ENCODE measurements at regions not wholly inside any gene's neighbourhood (a gene's known extent, or its start where the extent isn't known, plus 50 kb on each side); places are given as distances from the start of the nearest gene placed in this dataset.

DNA sequence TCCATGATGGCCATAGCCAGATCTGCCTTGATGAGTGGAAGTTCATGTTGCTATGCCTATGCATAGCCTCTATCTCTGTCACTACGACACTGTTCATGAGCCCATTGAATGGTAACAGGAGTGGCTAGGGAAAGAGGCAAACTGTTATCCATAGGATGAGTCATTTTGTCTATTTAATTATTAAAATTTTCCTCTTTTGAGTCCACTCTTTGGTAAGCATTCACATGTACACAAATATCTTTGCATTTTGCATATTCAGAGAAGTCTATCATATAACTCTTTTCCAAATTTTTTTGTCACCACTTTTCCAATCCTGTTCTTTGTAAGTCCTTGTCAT is 364.4 kb downstream of the KCNJ3 start:
- DNase-seq (no peak), ATAC-seq (no peak)
- ChIA-PET CTCF (no interaction called here), POLR2A (no interaction called here)
- H3K4me3 Mint-ChIP-seq: no peak overlapping the region
- H3K36me3 Mint-ChIP-seq (ENCODE audit: low read depth): no peaks in the 10 kb centered on the region
- peaks cover 4% of the 10 kb centered on the region for H3K9me3 Mint-ChIP-seq
- H3K27ac Mint-ChIP-seq: no peak overlapping the region
- no peaks in the 10 kb centered on the region for H3K4me1 Mint-ChIP-seq (ENCODE audit: low read depth)
- TF ChIP-seq, protein P1, sequence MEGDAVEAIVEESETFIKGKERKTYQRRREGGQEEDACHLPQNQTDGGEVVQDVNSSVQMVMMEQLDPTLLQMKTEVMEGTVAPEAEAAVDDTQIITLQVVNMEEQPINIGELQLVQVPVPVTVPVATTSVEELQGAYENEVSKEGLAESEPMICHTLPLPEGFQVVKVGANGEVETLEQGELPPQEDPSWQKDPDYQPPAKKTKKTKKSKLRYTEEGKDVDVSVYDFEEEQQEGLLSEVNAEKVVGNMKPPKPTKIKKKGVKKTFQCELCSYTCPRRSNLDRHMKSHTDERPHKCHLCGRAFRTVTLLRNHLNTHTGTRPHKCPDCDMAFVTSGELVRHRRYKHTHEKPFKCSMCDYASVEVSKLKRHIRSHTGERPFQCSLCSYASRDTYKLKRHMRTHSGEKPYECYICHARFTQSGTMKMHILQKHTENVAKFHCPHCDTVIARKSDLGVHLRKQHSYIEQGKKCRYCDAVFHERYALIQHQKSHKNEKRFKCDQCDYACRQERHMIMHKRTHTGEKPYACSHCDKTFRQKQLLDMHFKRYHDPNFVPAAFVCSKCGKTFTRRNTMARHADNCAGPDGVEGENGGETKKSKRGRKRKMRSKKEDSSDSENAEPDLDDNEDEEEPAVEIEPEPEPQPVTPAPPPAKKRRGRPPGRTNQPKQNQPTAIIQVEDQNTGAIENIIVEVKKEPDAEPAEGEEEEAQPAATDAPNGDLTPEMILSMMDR (IDR thresholded peaks at IDR 0.05): no peak
- intact Hi-C loops (cut with micrococcal nuclease): no loop called here
- no peaks in the 10 kb centered on the region for H3K27me3 Mint-ChIP-seq

DNA sequence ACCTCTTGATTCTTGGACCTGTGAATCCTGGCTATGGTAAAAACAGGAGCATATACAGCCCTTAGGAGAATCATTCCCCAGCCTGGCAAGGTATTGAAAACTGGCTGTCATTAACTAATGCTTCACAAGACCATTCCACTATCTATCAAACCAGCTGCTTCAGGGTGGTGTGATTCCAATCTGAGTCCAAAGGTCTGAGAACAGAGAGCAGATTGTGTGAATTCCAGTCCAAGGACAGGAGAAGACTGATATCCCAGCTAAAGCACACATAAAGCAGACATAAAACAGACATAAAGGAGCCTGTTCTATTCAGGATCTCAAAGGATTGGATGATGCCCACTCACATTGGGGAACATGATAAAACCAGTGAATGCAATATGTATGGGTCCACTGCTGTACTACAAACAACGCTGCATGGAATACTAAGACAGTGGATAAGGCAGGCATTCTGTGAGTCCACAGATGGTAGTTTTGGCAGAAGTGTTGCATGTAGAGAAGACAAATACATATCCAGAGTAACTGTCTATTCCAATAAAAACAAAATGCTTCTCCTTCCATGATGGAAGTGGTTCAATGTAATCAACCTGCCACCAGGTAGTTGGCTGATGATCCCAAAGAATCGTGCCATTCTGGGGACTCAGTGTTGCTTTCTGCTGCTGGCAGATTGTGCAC is 363.9 kb downstream of the KCNJ3 start:
- TF ChIP-seq, protein P1 (IDR thresholded peaks at IDR 0.05): no peak
- POLR2A ChIA-PET: no interaction called here
- no peak for ATAC-seq
- Mint-ChIP-seq H3K27ac (no peak overlapping the region), H3K4me1 (ENCODE audit: low read depth) (no peaks in the 10 kb centered on the region), H3K27me3 (no peaks in the 10 kb centered on the region), H3K4me3 (no peak overlapping the region), H3K9me3 (peaks cover 4% of the 10 kb centered on the region), H3K36me3 (ENCODE audit: low read depth) (no peaks in the 10 kb centered on the region)
- no peak for DNase-seq
- CTCF ChIA-PET: no interaction called here
- intact Hi-C loops (cut with micrococcal nuclease): no loop called here

DNA sequence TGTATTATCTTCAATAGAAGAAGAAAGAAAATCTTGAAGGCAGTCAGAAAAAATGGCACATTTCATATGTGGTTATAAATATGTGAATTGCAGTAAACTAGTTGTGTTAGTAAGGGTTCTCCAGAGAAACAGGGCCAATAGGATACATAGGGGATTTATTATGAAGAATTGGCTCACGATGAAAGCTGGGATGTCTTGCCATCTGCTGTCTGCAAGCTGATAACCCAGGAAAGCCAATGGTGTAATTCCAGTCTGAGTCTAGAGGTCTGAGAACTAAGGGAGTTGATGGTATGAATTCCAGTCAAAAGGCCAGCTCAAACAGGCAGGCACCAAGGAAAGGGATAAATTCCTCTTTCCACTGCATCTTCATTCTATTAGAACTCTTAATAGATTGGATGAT is 362.4 kb downstream of the KCNJ3 start:
- ChIA-PET CTCF (no interaction called here), POLR2A (no interaction called here)
- DNase-seq: no peak
- intact Hi-C loops (cut with micrococcal nuclease): no loop called here
- TF ChIP-seq, protein P1 (IDR thresholded peaks at IDR 0.05): no peak
- Mint-ChIP-seq H3K4me1 (ENCODE audit: low read depth) (no peaks in the 10 kb centered on the region), H3K27ac (no peak overlapping the region), H3K36me3 (ENCODE audit: low read depth) (no peaks in the 10 kb centered on the region), H3K4me3 (no peak overlapping the region), H3K9me3 (peaks cover 4% of the 10 kb centered on the region), H3K27me3 (no peaks in the 10 kb centered on the region)
- ATAC-seq: no peak

DNA sequence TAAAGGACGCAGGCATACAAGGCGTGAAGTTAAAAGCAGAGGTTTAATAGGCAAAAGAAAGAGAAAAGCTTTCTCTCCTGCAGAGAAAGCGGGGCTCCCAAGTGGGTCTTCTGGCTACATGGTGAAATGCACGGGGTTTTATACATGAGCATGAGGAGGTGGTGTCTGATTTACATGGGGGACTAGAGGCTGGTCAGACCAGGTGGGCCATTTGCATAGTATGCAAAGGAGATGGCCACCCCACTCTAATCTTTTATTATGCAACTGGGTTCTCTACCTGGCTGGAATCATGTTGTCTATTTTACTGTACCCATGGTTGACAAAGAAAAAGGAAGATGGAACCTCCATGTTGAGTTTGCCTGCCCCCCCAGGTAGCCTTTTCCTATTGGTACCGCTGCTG is 356.2 kb downstream of the KCNJ3 start:
- no peak for DNase-seq
- H3K4me1 Mint-ChIP-seq (ENCODE audit: low read depth): no peaks in the 10 kb centered on the region

DNA sequence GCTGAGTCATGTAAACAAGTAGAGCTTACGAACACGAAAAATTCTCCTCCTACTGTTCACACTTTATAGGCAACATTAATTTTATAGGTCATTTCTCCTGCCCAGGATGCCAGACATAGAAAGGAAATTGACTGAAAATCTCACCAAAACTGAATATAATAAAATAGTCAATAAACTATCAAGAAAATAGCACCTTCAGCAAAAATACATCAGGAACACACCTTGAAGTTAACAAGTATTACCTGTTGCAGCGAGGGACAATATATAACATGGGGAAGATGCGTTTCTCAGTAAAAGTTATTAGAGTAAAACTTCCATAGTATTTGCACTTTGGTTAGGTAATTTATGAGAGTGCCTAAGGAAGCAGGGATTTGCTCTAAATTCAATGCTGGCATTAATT is 344.6 kb downstream of the KCNJ3 start:
- Mint-ChIP-seq H3K27ac (no peak overlapping the region), H3K4me1 (ENCODE audit: low read depth) (no peaks in the 10 kb centered on the region), H3K9me3 (peaks cover 5% of the 10 kb centered on the region), H3K4me3 (no peak overlapping the region), H3K36me3 (ENCODE audit: low read depth) (no peaks in the 10 kb centered on the region), H3K27me3 (no peaks in the 10 kb centered on the region)
- intact Hi-C loops (cut with micrococcal nuclease): no loop called here
- DNase-seq (no peak), ATAC-seq (no peak)
- ChIA-PET CTCF (no interaction called here), POLR2A (no interaction called here)
- TF ChIP-seq, protein P1 (IDR thresholded peaks at IDR 0.05): no peak

More for the DNA sequence above, 356.2 kb downstream of the KCNJ3 start:
- Mint-ChIP-seq H3K36me3 (ENCODE audit: low read depth) (no peaks in the 10 kb centered on the region), H3K27ac (no peak overlapping the region), H3K9me3 (no peaks in the 10 kb centered on the region), H3K4me3 (no peak overlapping the region), H3K27me3 (no peaks in the 10 kb centered on the region)
- ATAC-seq: no peak
- ChIA-PET POLR2A (no interaction called here), CTCF (no interaction called here)
- intact Hi-C loops (cut with micrococcal nuclease): no loop called here
- TF ChIP-seq, protein P1 (IDR thresholded peaks at IDR 0.05): no peak
